ENCODE measurements at regions not wholly inside any gene's neighbourhood (a gene's known extent, or its start where the extent isn't known, plus 50 kb on each side); places are given as distances from the start of the nearest gene placed in this dataset.
"Not testable (repeated sequence)": the region's sequence is repeated elsewhere in the genome, so short reads cannot be mapped to it uniquely, and the experiment has no call there.

DNA sequence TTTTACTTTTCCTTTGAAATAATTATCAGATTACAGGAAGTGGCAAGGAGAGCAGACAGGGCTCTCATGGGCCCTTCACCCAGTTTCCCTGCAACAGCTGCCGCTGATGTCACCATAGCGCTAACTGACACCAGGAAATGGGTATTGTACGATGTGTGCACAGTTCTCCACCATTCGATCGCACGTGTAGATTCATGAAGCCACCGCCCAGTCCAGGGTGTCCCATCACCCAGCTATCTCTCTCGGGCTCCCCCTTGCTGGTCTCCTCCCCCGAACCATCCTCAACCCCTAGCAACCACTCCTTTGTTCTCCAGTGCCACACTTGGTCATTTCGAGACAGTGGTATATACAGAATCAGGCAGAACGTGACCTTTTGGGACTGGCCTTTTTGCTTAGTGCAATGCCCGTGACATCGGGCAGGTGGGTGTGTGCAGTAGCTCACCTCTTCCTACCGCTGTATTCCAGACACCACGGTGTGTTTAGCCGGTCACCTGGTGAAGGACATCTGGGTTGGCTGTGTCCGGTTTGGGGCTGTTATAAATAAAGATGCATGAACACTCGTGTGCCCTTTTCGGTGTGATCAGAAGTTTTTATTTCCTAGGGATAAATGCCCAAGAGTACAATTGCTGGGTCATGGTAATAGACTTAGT, 118.4 kb downstream of the CRYAA start:
- Histone ChIP-seq H3K9me3 (ENCODE audit: low read depth) (no peaks in the 10 kb centered on the region), H3K4me3 (no peak overlapping the region), H3K27me3 (no peaks in the 10 kb centered on the region), H3K36me3 (no peaks in the 10 kb centered on the region), H3K27ac (no peak overlapping the region), H3K4me1 (ENCODE audit: low read depth) (no peaks in the 10 kb centered on the region)
- TF ChIP-seq, protein P1, sequence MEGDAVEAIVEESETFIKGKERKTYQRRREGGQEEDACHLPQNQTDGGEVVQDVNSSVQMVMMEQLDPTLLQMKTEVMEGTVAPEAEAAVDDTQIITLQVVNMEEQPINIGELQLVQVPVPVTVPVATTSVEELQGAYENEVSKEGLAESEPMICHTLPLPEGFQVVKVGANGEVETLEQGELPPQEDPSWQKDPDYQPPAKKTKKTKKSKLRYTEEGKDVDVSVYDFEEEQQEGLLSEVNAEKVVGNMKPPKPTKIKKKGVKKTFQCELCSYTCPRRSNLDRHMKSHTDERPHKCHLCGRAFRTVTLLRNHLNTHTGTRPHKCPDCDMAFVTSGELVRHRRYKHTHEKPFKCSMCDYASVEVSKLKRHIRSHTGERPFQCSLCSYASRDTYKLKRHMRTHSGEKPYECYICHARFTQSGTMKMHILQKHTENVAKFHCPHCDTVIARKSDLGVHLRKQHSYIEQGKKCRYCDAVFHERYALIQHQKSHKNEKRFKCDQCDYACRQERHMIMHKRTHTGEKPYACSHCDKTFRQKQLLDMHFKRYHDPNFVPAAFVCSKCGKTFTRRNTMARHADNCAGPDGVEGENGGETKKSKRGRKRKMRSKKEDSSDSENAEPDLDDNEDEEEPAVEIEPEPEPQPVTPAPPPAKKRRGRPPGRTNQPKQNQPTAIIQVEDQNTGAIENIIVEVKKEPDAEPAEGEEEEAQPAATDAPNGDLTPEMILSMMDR (IDR thresholded peaks at IDR 0.05; ENCODE audit: low read depth, low read length), result no peak
- DNase-seq (ENCODE audit: low read depth in 1 of 2, low spot score in 1 of 2), result no peak

DNA sequence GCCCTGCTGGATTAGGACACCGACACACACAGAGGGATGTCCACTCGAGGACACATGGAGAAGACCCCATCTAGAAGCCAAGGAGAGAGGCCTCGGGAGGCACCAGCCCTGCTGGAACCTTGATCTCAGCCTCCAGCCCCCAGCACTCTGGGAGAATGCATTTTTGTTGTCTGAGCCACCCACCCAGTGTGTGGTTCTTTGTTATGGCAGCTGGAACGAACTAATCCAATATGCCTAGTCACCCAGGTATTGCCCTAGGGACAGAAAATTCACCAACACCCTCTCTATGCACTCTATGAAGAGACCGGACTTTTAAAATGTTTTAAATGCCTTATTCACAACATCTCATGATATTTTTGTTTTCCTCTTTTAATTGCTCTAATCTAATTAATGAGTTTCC, 117.4 kb downstream of the CRYAA start:
- H3K27ac ChIP-seq, result no peak overlapping the region
- DNase-seq (ENCODE audit: low read depth in 1 of 2, low spot score in 1 of 2), result no peak
- no peaks in the 10 kb centered on the region for H3K4me1 ChIP-seq (ENCODE audit: low read depth)
- no peaks in the 10 kb centered on the region for H3K36me3 ChIP-seq
- TF ChIP-seq, protein P1 (IDR thresholded peaks at IDR 0.05; ENCODE audit: low read depth, low read length), result no peak
- no peaks in the 10 kb centered on the region for H3K27me3 ChIP-seq
- no peaks in the 10 kb centered on the region for H3K9me3 ChIP-seq (ENCODE audit: low read depth)
- H3K4me3 ChIP-seq, result no peak overlapping the region

DNA sequence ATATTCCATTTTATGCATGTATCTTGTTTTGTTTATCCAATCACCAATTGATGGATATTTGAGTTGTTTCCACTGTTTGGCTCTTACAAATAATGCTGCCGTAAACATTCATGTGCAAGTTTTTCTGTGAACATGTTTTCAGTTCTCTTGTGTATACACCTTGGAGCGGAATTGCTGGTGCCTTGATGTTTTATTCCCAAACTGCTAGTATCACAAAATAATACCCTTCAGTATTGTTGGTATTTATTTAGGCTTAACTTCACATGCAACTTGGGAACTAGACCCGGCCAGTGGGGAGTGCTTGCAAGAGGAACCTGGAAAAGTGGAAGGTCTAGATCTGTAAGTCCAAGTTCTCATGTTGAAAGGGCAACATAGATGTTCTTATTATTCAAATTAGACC, 115.9 kb downstream of the CRYAA start:
- TF ChIP-seq, protein P1 (IDR thresholded peaks at IDR 0.05; ENCODE audit: low read depth, low read length), result no peak
- H3K4me3 ChIP-seq, result no peak overlapping the region
- no peaks in the 10 kb centered on the region for H3K36me3 ChIP-seq
- DNase-seq (ENCODE audit: low read depth in 1 of 2, low spot score in 1 of 2), result no peak
- no peaks in the 10 kb centered on the region for H3K27me3 ChIP-seq
- no peaks in the 10 kb centered on the region for H3K9me3 ChIP-seq (ENCODE audit: low read depth)
- no peak overlapping the region for H3K27ac ChIP-seq
- no peaks in the 10 kb centered on the region for H3K4me1 ChIP-seq (ENCODE audit: low read depth)

DNA sequence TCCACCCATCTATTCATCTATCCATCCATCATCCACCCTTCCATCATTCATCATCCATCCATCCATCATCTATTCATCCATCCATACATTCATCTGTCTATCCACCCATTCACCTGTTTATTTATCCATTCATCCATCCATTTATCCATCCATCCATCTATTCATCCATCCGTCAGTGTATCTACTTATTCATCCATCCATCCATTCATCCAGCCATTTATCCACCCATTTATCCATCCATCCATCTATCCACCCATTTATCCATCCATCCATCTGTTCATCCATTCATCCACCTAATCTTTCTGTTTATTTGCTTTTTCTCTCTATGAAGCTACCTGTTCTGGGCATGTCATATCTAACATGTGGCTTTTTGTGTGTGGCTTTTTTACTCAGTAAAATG, 115.4 kb downstream of the CRYAA start:
- H3K9me3 ChIP-seq (ENCODE audit: low read depth), result no peaks in the 10 kb centered on the region
- no peak overlapping the region for H3K27ac ChIP-seq
- no peaks in the 10 kb centered on the region for H3K4me1 ChIP-seq (ENCODE audit: low read depth)
- TF ChIP-seq, protein P1 (IDR thresholded peaks at IDR 0.05; ENCODE audit: low read depth, low read length), result no peak
- no peak overlapping the region for H3K4me3 ChIP-seq
- no peak for DNase-seq (ENCODE audit: low read depth in 1 of 2, low spot score in 1 of 2)
- no peaks in the 10 kb centered on the region for H3K27me3 ChIP-seq
- H3K36me3 ChIP-seq, result no peaks in the 10 kb centered on the region

DNA sequence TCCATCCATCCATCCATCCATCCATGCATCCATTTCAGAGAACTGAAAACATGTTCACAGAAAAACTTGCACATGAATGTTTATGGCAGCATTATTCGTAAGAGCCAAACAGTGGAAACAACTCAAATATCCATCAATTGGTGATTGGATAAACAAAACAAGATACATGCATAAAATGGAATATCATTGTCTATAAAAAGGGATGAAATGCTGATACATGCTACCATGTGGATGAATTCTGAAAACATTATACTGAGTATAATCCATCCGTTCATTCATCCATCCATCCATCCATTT, 115.1 kb downstream of the CRYAA start:
- H3K9me3 ChIP-seq (ENCODE audit: low read depth); H3K36me3 ChIP-seq: not testable (repeated sequence)

DNA sequence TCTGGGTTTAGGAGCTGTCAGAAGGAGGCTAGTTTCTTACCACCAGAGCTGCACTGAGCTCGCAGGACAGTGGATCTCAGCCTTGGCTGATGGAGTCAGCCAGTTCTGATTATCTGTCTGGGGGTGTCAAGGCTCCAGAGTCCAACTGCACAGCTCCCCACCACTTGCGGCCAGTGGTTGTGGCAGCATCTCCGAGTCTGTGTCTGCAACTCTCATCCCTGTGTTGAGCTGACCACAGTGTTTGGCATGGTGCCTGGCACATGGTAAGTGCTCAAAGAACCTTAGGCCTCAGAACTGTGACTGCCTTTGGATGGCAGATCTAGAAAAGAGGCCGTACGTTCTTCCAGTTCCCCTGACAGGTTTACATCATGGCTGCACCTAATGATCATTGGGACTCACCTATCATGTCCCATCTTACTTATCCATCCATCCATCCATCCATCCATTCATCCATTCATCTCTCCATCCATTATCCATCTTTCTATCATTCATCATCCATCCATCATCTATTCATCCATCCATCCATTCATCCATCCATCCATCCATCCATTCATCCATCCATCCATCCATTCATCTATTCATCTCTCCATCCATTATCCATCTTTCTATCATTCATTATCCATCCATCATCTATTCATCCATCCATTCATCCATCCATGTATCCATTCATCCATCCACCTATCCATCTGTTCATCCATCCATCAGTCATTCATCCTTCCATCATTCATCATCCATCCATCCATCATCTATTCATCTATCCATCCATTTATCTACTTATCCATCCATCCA, 114.5 kb downstream of the CRYAA start:
- peak in 1 of 2 donors; percentile 17 for DNase-seq (ENCODE audit: low read depth in 1 of 2, low spot score in 1 of 2)
- no peaks in the 10 kb centered on the region for H3K9me3 ChIP-seq (ENCODE audit: low read depth)
- no peaks in the 10 kb centered on the region for H3K4me1 ChIP-seq (ENCODE audit: low read depth)
- H3K4me3 ChIP-seq, result no peak overlapping the region
- TF ChIP-seq, protein P1 (IDR thresholded peaks at IDR 0.05; ENCODE audit: low read depth, low read length), result no peak
- no peaks in the 10 kb centered on the region for H3K36me3 ChIP-seq
- no peaks in the 10 kb centered on the region for H3K27me3 ChIP-seq
- H3K27ac ChIP-seq, result no peak overlapping the region

More for the DNA sequence above, 115.1 kb downstream of the CRYAA start:
- DNase-seq (ENCODE audit: low read depth in 1 of 2, low spot score in 1 of 2); H3K27ac ChIP-seq; H3K4me3 ChIP-seq; H3K4me1 ChIP-seq (ENCODE audit: low read depth); H3K27me3 ChIP-seq: not testable (repeated sequence)
